Osteocyte (in vitro differentiated cells): ENCODE measurements at regions not wholly inside any gene's neighbourhood (a gene's known extent, or its start where the extent isn't known, plus 50 kb on each side); places are given as distances from the start of the nearest gene placed in this dataset.
"Not testable (repeated sequence)": the region's sequence is repeated elsewhere in the genome, so short reads cannot be mapped to it uniquely, and the experiment has no call there.

Experiments used
- DNase-seq: peaks from one replicate; pipeline ENCODE4 v3.0.0; 2021; ENCODE audit warnings: mixed read lengths; ENCODE audit not compliant: unreplicated experiment; ENCODE audit errors: extremely low spot score
- H3K27ac Mint-ChIP-seq: one replicate; pipeline ENCODE4 v1.8.0; 2021; ENCODE audit warnings: mild to moderate bottlenecking, mixed read lengths; ENCODE audit not compliant: unreplicated experiment
- H3K27me3 Mint-ChIP-seq: one replicate; pipeline ENCODE4 v1.8.0; 2021; ENCODE audit warnings: mixed read lengths; ENCODE audit not compliant: unreplicated experiment
- H3K36me3 Mint-ChIP-seq: one replicate; pipeline ENCODE4 v1.8.0; 2021; ENCODE audit warnings: mixed read lengths; ENCODE audit not compliant: unreplicated experiment
- H3K4me1 Mint-ChIP-seq: one replicate; pipeline ENCODE4 v1.8.0; 2021; ENCODE audit warnings: mixed read lengths; ENCODE audit not compliant: unreplicated experiment
- H3K4me3 Mint-ChIP-seq: one replicate; pipeline ENCODE4 v1.8.0; 2021; ENCODE audit warnings: mild to moderate bottlenecking, moderate library complexity, mixed read lengths; ENCODE audit not compliant: unreplicated experiment
- H3K9me3 Mint-ChIP-seq: one replicate; pipeline ENCODE4 v1.8.0; 2021; ENCODE audit warnings: mixed read lengths; ENCODE audit not compliant: unreplicated experiment
- TF ChIP-seq, protein P1 (sequence below): fragments of 200-600 bp; sonication (generic); IDR thresholded peaks from 2 replicates; pipeline ENCODE4 v1.5.0; 2021; ENCODE audit warnings: antibody characterized with exemption, mild to moderate bottlenecking, moderate library complexity

DNA sequence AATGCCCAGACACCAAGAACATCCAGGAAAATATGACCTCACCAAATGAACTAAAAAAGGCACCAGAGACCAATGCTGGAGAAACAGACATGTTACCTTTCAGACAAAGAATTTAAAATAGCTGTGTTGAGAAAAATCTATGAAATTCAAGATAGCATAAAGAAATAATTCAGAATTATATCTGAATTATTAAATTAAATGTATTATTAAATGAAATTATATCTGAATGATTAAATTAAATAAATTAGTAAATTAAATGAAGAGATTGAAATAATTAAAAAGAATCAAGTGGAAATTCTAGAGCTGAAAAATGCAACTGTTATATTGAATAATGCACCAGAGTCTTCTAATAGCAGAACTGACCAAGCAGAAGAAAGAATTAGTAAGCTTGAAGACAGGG lies 279.2 kb upstream of the SATB1 start:
- Mint-ChIP-seq H3K9me3 (peaks cover 24% of the 10 kb centered on the region), H3K4me3 (no peak overlapping the region), H3K36me3 (no peaks in the 10 kb centered on the region), H3K4me1 (no peaks in the 10 kb centered on the region), H3K27me3 (no peaks in the 10 kb centered on the region), H3K27ac (no peak overlapping the region)
- no peak for DNase-seq
- TF ChIP-seq, protein P1, sequence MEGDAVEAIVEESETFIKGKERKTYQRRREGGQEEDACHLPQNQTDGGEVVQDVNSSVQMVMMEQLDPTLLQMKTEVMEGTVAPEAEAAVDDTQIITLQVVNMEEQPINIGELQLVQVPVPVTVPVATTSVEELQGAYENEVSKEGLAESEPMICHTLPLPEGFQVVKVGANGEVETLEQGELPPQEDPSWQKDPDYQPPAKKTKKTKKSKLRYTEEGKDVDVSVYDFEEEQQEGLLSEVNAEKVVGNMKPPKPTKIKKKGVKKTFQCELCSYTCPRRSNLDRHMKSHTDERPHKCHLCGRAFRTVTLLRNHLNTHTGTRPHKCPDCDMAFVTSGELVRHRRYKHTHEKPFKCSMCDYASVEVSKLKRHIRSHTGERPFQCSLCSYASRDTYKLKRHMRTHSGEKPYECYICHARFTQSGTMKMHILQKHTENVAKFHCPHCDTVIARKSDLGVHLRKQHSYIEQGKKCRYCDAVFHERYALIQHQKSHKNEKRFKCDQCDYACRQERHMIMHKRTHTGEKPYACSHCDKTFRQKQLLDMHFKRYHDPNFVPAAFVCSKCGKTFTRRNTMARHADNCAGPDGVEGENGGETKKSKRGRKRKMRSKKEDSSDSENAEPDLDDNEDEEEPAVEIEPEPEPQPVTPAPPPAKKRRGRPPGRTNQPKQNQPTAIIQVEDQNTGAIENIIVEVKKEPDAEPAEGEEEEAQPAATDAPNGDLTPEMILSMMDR = no peak

DNA sequence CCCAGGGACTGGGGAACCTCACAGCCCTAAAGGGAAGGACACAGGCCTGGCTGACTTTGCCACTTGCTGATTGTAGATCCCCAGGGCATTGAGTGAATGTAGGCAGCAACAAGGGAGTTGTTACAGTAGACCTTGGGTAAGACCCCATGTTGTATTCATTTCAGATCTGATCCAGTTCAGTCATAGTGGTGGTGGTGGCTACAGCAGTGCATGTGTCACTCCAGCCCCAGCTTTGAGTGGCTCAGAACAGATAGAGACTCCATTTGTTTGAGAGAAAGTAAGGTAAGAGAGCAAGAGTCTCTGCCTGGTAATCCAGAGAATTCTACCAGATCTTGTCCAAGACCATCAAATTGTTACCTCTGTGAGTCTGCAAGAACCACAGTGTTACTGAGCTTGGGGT lies 278.7 kb upstream of the SATB1 start:
- no peaks in the 10 kb centered on the region for H3K36me3 Mint-ChIP-seq
- no peak for DNase-seq
- H3K27ac Mint-ChIP-seq = no peak overlapping the region
- H3K27me3 Mint-ChIP-seq = no peaks in the 10 kb centered on the region
- TF ChIP-seq, protein P1 = no peak
- peaks cover 24% of the 10 kb centered on the region for H3K9me3 Mint-ChIP-seq
- no peaks in the 10 kb centered on the region for H3K4me1 Mint-ChIP-seq
- no peak overlapping the region for H3K4me3 Mint-ChIP-seq

DNA sequence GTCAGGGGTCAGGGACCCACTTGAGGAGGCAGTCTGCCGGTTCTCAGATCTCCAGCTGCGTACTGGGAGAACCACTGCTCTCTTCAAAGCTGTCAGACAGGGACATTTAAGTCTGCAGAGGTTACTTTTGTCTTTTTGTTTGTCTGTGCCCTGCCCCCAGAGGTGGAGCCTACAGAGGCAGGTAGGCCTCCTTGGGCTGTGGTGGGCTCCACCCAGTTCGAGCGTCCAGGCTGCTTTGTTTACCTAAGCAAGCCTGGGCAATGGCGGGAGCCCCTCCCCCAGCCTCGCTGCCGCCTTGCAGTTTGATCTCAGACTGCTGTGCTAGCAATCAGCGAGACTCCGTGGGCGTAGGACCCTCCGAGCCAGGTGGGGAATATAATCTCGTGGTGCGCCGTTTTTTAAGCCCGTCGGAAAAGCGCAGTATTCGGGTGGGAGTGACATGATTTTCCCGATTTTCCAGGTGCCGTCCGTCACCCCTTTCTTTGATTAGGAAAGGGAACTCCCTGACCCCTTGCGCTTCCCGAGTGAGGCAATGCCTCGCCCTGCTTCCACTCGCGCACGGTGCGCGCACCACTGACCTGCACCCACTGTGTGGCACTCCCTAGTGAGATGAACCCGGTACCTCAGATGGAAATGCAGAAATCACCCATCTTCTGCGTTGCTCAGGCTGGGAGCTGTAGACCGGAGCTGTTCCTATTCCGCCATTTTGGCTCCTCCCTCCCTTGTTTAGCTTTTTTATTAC lies 268.6 kb upstream of the SATB1 start:
- not testable (repeated sequence) for H3K27ac Mint-ChIP-seq, H3K27me3 Mint-ChIP-seq, H3K9me3 Mint-ChIP-seq, H3K4me1 Mint-ChIP-seq, H3K36me3 Mint-ChIP-seq, H3K4me3 Mint-ChIP-seq, DNase-seq

DNA sequence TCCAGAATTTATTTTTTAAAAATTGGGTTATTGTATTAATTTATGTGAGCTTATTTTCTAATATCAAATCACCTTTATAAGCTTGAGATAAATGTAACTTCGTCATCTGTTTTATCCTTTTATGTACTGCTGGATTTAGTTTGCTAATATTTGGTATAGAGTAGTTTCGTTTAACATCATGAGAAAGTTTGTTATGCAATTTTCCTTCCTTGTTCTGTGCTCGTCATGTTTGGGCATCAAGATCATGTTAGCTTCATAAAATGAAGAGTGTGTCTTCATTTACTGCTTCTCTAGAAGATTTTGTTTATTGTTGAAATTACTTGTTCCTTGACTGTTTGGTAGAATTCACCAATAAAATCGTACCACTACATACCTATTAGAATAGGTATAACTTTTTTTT lies 262.1 kb upstream of the SATB1 start:
- H3K27me3 Mint-ChIP-seq = no peaks in the 10 kb centered on the region
- DNase-seq = no peak
- H3K9me3 Mint-ChIP-seq = no peaks in the 10 kb centered on the region
- H3K4me1 Mint-ChIP-seq = no peaks in the 10 kb centered on the region
- TF ChIP-seq, protein P1 = no peak
- no peak overlapping the region for H3K27ac Mint-ChIP-seq
- no peaks in the 10 kb centered on the region for H3K36me3 Mint-ChIP-seq
- no peak overlapping the region for H3K4me3 Mint-ChIP-seq

DNA sequence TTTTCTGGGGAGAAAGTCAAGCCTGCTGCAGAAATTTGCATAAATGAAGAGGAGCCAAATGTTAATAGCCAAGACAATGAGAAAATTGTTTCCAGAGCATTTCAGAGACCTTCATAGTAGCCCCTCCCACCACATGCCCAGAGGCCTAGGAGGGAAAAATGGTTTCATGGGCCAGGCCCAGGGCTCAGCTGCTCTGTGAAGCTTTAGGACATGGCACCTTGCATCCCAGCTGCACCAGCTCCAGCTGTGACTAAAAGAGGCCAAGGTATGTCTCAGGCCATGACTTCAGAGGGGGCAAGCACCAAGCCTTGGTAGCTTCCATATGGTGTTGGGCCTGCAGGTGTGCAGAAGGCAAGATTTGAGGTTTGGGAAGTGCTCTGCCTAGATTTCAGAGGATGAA lies 258.8 kb upstream of the SATB1 start:
- Mint-ChIP-seq H3K27ac (no peak overlapping the region), H3K36me3 (no peaks in the 10 kb centered on the region), H3K4me1 (no peaks in the 10 kb centered on the region), H3K9me3 (no peaks in the 10 kb centered on the region), H3K27me3 (no peaks in the 10 kb centered on the region), H3K4me3 (no peak overlapping the region)
- no peak for DNase-seq
- TF ChIP-seq, protein P1 = no peak
